ENCODE measurements at regions not wholly inside any gene's neighbourhood (a gene's known extent, or its start where the extent isn't known, plus 50 kb on each side); places are given as distances from the start of the nearest gene placed in this dataset.

DNA sequence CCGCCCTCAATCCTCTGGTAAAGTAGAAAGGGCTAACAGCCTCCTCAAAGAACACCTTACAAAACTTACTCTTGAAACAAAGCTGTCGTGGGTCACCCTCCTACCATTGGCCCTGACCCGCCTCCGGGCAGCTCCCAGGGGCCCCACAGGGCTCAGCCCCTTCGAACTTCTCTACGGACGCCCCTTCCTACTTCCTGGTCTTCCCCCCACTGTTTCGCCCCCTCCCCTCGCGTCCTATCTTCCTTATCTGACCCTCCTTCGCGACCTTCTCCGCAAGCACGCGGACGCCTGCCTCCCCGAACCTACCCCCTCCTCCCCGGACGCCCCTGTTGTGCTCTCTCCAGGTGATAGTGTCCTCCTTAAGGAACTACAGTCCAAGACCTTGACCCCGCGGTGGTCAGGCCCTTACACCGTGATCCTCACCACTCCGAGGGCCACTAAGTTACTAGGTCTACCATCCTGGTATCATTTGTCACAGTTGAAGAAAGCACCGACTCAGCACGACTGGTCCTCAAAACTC, 963.1 kb downstream of the RPA4 start:
- TF ChIP-seq, protein P1, sequence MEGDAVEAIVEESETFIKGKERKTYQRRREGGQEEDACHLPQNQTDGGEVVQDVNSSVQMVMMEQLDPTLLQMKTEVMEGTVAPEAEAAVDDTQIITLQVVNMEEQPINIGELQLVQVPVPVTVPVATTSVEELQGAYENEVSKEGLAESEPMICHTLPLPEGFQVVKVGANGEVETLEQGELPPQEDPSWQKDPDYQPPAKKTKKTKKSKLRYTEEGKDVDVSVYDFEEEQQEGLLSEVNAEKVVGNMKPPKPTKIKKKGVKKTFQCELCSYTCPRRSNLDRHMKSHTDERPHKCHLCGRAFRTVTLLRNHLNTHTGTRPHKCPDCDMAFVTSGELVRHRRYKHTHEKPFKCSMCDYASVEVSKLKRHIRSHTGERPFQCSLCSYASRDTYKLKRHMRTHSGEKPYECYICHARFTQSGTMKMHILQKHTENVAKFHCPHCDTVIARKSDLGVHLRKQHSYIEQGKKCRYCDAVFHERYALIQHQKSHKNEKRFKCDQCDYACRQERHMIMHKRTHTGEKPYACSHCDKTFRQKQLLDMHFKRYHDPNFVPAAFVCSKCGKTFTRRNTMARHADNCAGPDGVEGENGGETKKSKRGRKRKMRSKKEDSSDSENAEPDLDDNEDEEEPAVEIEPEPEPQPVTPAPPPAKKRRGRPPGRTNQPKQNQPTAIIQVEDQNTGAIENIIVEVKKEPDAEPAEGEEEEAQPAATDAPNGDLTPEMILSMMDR (IDR thresholded peaks at IDR 0.05; ENCODE audit: low read length), result no peak
- no peak for TF ChIP-seq EZH2 (IDR thresholded peaks at IDR 0.05; ENCODE audit: borderline replicate concordance, low read length)
- H3K9me3 ChIP-seq (ENCODE audit: low read length), result no peaks in the 10 kb centered on the region

GRCh38 chrX:97847885-97848679, 964.4 kb downstream of the RPA4 start:
- Histone ChIP-seq H3K9me2 (ENCODE audit: low read depth, low read length) (no peaks in the 10 kb centered on the region), H2AFZ (ENCODE audit: low read length) (no peak overlapping the region), H4K20me1 (ENCODE audit: insufficient read depth, low read length) (no peaks in the 10 kb centered on the region), H3K9me3 (ENCODE audit: low read length) (no peaks in the 10 kb centered on the region), H3K9ac (ENCODE audit: low read length) (no peak overlapping the region), H3K27me3 (ENCODE audit: insufficient read depth, low read length) (no peaks in the 10 kb centered on the region), H3F3A (ENCODE audit: insufficient read depth, low read length) (no peaks in the 10 kb centered on the region), H3K4me3 (ENCODE audit: low read depth, low read length, poor library complexity, severe bottlenecking) (no peak overlapping the region), H3K36me3 (ENCODE audit: insufficient read depth, low read length) (no peaks in the 10 kb centered on the region), H3K79me2 (ENCODE audit: insufficient read depth, low read length) (no peaks in the 10 kb centered on the region), H3K4me2 (ENCODE audit: low read length) (no peak overlapping the region), H3K4me1 (ENCODE audit: insufficient read depth, low read length, severe bottlenecking) (no peaks in the 10 kb centered on the region), H3K27ac (ENCODE audit: low read depth, low read length, poor library complexity, severe bottlenecking) (no peak overlapping the region)
- no peak for TF ChIP-seq EZH2 (IDR thresholded peaks at IDR 0.05; ENCODE audit: borderline replicate concordance, low read length)

More for the DNA sequence above, 963.1 kb downstream of the RPA4 start:
- no peak overlapping the region for H3K27ac ChIP-seq (ENCODE audit: low read depth, low read length, poor library complexity, severe bottlenecking)
- H3K4me1 ChIP-seq (ENCODE audit: insufficient read depth, low read length, severe bottlenecking), result no peaks in the 10 kb centered on the region
- no peaks in the 10 kb centered on the region for H3K79me2 ChIP-seq (ENCODE audit: insufficient read depth, low read length)
- H3K36me3 ChIP-seq (ENCODE audit: insufficient read depth, low read length), result no peaks in the 10 kb centered on the region
- H3K4me3 ChIP-seq (ENCODE audit: low read depth, low read length, poor library complexity, severe bottlenecking), result no peak overlapping the region
- no peaks in the 10 kb centered on the region for H3K27me3 ChIP-seq (ENCODE audit: insufficient read depth, low read length)
- H2AFZ ChIP-seq (ENCODE audit: low read length), result no peak overlapping the region
- H4K20me1 ChIP-seq (ENCODE audit: insufficient read depth, low read length), result no peaks in the 10 kb centered on the region
- H3K9ac ChIP-seq (ENCODE audit: low read length), result no peak overlapping the region
- H3K4me2 ChIP-seq (ENCODE audit: low read length), result no peak overlapping the region
- no peaks in the 10 kb centered on the region for H3F3A ChIP-seq (ENCODE audit: insufficient read depth, low read length)
- no peaks in the 10 kb centered on the region for H3K9me2 ChIP-seq (ENCODE audit: low read depth, low read length)

GRCh38 chrX:97849951-97850350, 966.2 kb downstream of the RPA4 start:
- H3K4me2 ChIP-seq (ENCODE audit: low read length), result no peak overlapping the region
- no peaks in the 10 kb centered on the region for H3K79me2 ChIP-seq (ENCODE audit: insufficient read depth, low read length)
- H3K4me3 ChIP-seq (ENCODE audit: low read depth, low read length, poor library complexity, severe bottlenecking), result no peak overlapping the region
- H3K9ac ChIP-seq (ENCODE audit: low read length), result no peak overlapping the region
- H2AFZ ChIP-seq (ENCODE audit: low read length), result no peak overlapping the region
- H3F3A ChIP-seq (ENCODE audit: insufficient read depth, low read length), result no peaks in the 10 kb centered on the region
- H3K9me3 ChIP-seq (ENCODE audit: low read length), result no peaks in the 10 kb centered on the region
- TF ChIP-seq, protein P1 (IDR thresholded peaks at IDR 0.05; ENCODE audit: low read length), result no peak
- no peak for TF ChIP-seq EZH2 (IDR thresholded peaks at IDR 0.05; ENCODE audit: borderline replicate concordance, low read length)
- no peaks in the 10 kb centered on the region for H3K36me3 ChIP-seq (ENCODE audit: insufficient read depth, low read length)
- H4K20me1 ChIP-seq (ENCODE audit: insufficient read depth, low read length), result no peaks in the 10 kb centered on the region
- no peaks in the 10 kb centered on the region for H3K9me2 ChIP-seq (ENCODE audit: low read depth, low read length)
- no peaks in the 10 kb centered on the region for H3K4me1 ChIP-seq (ENCODE audit: insufficient read depth, low read length, severe bottlenecking)
- H3K27ac ChIP-seq (ENCODE audit: low read depth, low read length, poor library complexity, severe bottlenecking), result no peak overlapping the region
- H3K27me3 ChIP-seq (ENCODE audit: insufficient read depth, low read length), result no peaks in the 10 kb centered on the region
